HEK293 (cell line): ENCODE measurements at regions not wholly inside any gene's neighbourhood (a gene's known extent, or its start where the extent isn't known, plus 50 kb on each side); places are given as distances from the start of the nearest gene placed in this dataset.
"Not testable (repeated sequence)": the region's sequence is repeated elsewhere in the genome, so short reads cannot be mapped to it uniquely, and the experiment has no call there.

Experiments
- ATF2 ChIP-seq: fragments of 450-650 bp; formaldehyde crosslinking; IDR thresholded peaks from 2 replicates; pipeline ENCODE4 v1.5.1; 2016; ENCODE audit warnings: missing biosample characterization, missing genetic modification characterization, low read depth
- CTCF ChIP-seq: fragments of 450-650 bp; formaldehyde crosslinking; IDR thresholded peaks from 2 replicates; pipeline ENCODE4 v1.5.1; 2016; ENCODE audit warnings: missing biosample characterization, missing genetic modification characterization
- PRDM10 ChIP-seq: fragments of 450-650 bp; formaldehyde crosslinking; IDR thresholded peaks from 2 replicates; pipeline ENCODE4 v1.5.1; 2016; ENCODE audit warnings: missing biosample characterization, missing genetic modification characterization
- SP7 ChIP-seq: fragments of 450-650 bp; formaldehyde crosslinking; IDR thresholded peaks from 2 replicates; pipeline ENCODE4 v1.5.1; 2016; ENCODE audit warnings: missing biosample characterization, missing genetic modification characterization
- ZBTB21 ChIP-seq: fragments of 450-650 bp; formaldehyde crosslinking; IDR thresholded peaks from 2 replicates; pipeline ENCODE4 v1.5.1; 2017; ENCODE audit warnings: missing biosample characterization, missing genetic modification characterization
- ZNF18 ChIP-seq: fragments of 450-650 bp; formaldehyde crosslinking; IDR thresholded peaks from 2 replicates; pipeline ENCODE4 v1.5.1; 2016; ENCODE audit warnings: missing biosample characterization, missing genetic modification characterization
- ZNF521 ChIP-seq: fragments of 450-650 bp; formaldehyde crosslinking; IDR thresholded peaks from 2 replicates; pipeline ENCODE4 v1.5.1; 2017; ENCODE audit warnings: missing biosample characterization, mild to moderate bottlenecking, missing genetic modification characterization
- ZNF777 ChIP-seq: fragments of 450-650 bp; formaldehyde crosslinking; IDR thresholded peaks from 2 replicates; pipeline ENCODE4 v1.5.1; 2017; ENCODE audit warnings: missing biosample characterization, missing genetic modification characterization, borderline replicate concordance

GRCh38 chr2:131689066-131689465 is 161.4 kb downstream of the CCDC74A start:
- TF ChIP-seq CTCF, ZNF18, ATF2, PRDM10, SP7, ZNF777, ZNF521, ZBTB21 (tag by site-specific recombination): not testable (repeated sequence)
